PC-3 (cell line): ENCODE measurements at regions not wholly inside any gene's neighbourhood (a gene's known extent, or its start where the extent isn't known, plus 50 kb on each side); places are given as distances from the start of the nearest gene placed in this dataset.

Experiments
- ATAC-seq: fragments of 200-7000 bp; cut with Tn5 transposase; 2 replicates; pipeline ENCODE4 v1.9.1; 2020; ENCODE audit warnings: mild to moderate bottlenecking, moderate library complexity
- BruUV-seq: library from RNA; stranded (reverse); fragments of 400-500 nt; replicated peaks from 2 replicates; lab custom pipeline; 2021; lab: Mats Ljungman, UMichigan
- CTCF ChIA-PET: fragments of 300-600 bp; sonication (Branson Sonifier 250); formaldehyde crosslinking; loops from one replicate; lab custom pipeline; 2022; ENCODE audit warnings: antibody characterized with exemption; lab: Charles Lee
- POLR2A ChIA-PET: fragments of 300-600 bp; sonication (Branson Sonifier 250); formaldehyde crosslinking; loops from one replicate; lab custom pipeline; 2022; ENCODE audit warnings: antibody characterized with exemption; ENCODE audit not compliant: unreplicated experiment; lab: Charles Lee
- DNase-seq: peaks from one replicate; pipeline ENCODE4 v3.0.0-alpha.2; 2015
- H2AFZ ChIP-seq: fragments of 300-600 bp; sonication (generic); 2 replicates; pipeline ENCODE4 v1.6.0; 2016; ENCODE audit warnings: antibody characterized with exemption, low read length
- H3F3A ChIP-seq: fragments of 300-600 bp; sonication (generic); one replicate; pipeline ENCODE4 v1.6.0; 2017; ENCODE audit warnings: antibody characterized with exemption, low read length, control low read depth, mild to moderate bottlenecking; ENCODE audit not compliant: unreplicated experiment
- H3K27ac ChIP-seq: fragments of 300-600 bp; sonication (generic); 2 replicates; pipeline ENCODE4 v1.5.1; 2016; ENCODE audit warnings: mild to moderate bottlenecking, low read length
- H3K27me3 ChIP-seq: fragments of 300-600 bp; sonication (generic); 2 replicates; pipeline ENCODE4 v1.6.1; 2016; ENCODE audit warnings: low read length, mixed read lengths
- H3K36me3 ChIP-seq: fragments of 300-600 bp; sonication (generic); 2 replicates; pipeline ENCODE4 v1.6.1; 2016; ENCODE audit warnings: low read depth, mixed run types, low read length, mixed read lengths
- H3K4me1 ChIP-seq: fragments of 300-600 bp; sonication (generic); 2 replicates; pipeline ENCODE4 v1.5.1; 2016; ENCODE audit warnings: low read length; ENCODE audit not compliant: insufficient read depth
- H3K4me2 ChIP-seq: fragments of 300-600 bp; sonication (generic); 2 replicates; pipeline ENCODE4 v1.6.0; 2016; ENCODE audit warnings: low read length
- H3K4me3 ChIP-seq: fragments of 300-600 bp; sonication (generic); 2 replicates; pipeline ENCODE4 v1.5.1; 2016; ENCODE audit warnings: mild to moderate bottlenecking, low read length, mixed read lengths
- H3K79me2 ChIP-seq: fragments of 300-600 bp; sonication (generic); 2 replicates; pipeline ENCODE4 v1.6.1; 2017; ENCODE audit warnings: low read length, mixed read lengths
- H3K9ac ChIP-seq: fragments of 300-600 bp; sonication (generic); 2 replicates; pipeline ENCODE4 v1.6.0; 2016; ENCODE audit warnings: mild to moderate bottlenecking, low read length
- H3K9me2 ChIP-seq: fragments of 300-600 bp; sonication (generic); replicated peaks from 2 replicates; pipeline ENCODE4 v1.6.1; 2016; ENCODE audit warnings: mixed run types, low read length, mixed read lengths
- H3K9me3 ChIP-seq: fragments of 300-600 bp; sonication (generic); 2 replicates; pipeline ENCODE4 v1.6.1; 2016; ENCODE audit warnings: low read length, mixed read lengths
- H4K20me1 ChIP-seq: fragments of 300-600 bp; sonication (generic); 2 replicates; pipeline ENCODE4 v1.6.1; 2016; ENCODE audit warnings: low read length, mixed read lengths
- CTCF ChIP-seq: fragments of 300-600 bp; sonication (generic); conservative IDR thresholded peaks from 2 replicates; pipeline ENCODE4 v1.5.1; 2017; ENCODE audit warnings: antibody characterized with exemption, low read depth, mild to moderate bottlenecking, low read length
- EZH2 ChIP-seq: fragments of 300-600 bp; sonication (generic); IDR thresholded peaks from one replicate; pipeline ENCODE4 v1.6.1; 2017; ENCODE audit warnings: antibody characterized with exemption, mild to moderate bottlenecking, low read length; ENCODE audit not compliant: unreplicated experiment
- EZH2phosphoT487 ChIP-seq: fragments of 300-600 bp; sonication (generic); IDR thresholded peaks from 2 replicates; pipeline ENCODE4 v1.6.1; 2018; ENCODE audit warnings: mild to moderate bottlenecking, antibody characterized with exemption, low read length, borderline replicate concordance
- intact Hi-C: fragments of 100-400 bp; cut with micrococcal nuclease; formaldehyde crosslinking; loops from 2 replicates; pipeline ENCODE4 v1.9.0; 2023

GRCh38 chr2:204441316-204441715 lies 104.0 kb upstream of the PARD3B start:
- Histone ChIP-seq H3K4me2 (no peak overlapping the region), H3K27me3 (no peaks in the 10 kb centered on the region), H3K9me2 (no peaks in the 10 kb centered on the region), H3F3A (no peaks in the 10 kb centered on the region), H2AFZ (no peak overlapping the region), H3K79me2 (no peaks in the 10 kb centered on the region), H3K4me1 (no peaks in the 10 kb centered on the region), H3K36me3 (no peaks in the 10 kb centered on the region), H3K9me3 (no peaks in the 10 kb centered on the region), H3K27ac (no peak overlapping the region), H3K4me3 (no peak overlapping the region), H4K20me1 (no peaks in the 10 kb centered on the region), H3K9ac (no peak overlapping the region)
- TF ChIP-seq EZH2phosphoT487 (no peak), CTCF (no peak), EZH2 (no peak)
- intact Hi-C loops = no loop called here
- ATAC-seq = no peak
- POLR2A ChIA-PET = no interaction called here
- DNase-seq = no peak
- CTCF ChIA-PET = no interaction called here
- BruUV-seq = no TSS peak

GRCh38 chr2:204445149-204445548 lies 100.1 kb upstream of the PARD3B start:
- Histone ChIP-seq H3K4me2 (no peak overlapping the region), H3K79me2 (no peaks in the 10 kb centered on the region), H3K9ac (no peak overlapping the region), H3K4me1 (no peaks in the 10 kb centered on the region), H3K9me2 (no peaks in the 10 kb centered on the region), H3K9me3 (no peaks in the 10 kb centered on the region), H4K20me1 (no peaks in the 10 kb centered on the region), H3K4me3 (no peak overlapping the region), H2AFZ (no peak overlapping the region), H3F3A (no peaks in the 10 kb centered on the region), H3K36me3 (no peaks in the 10 kb centered on the region), H3K27me3 (no peaks in the 10 kb centered on the region), H3K27ac (no peak overlapping the region)
- no TSS peak for BruUV-seq
- ChIA-PET POLR2A (no interaction called here), CTCF (no interaction called here)
- intact Hi-C loops = no loop called here
- TF ChIP-seq EZH2phosphoT487 = no peak
- DNase-seq (no peak), ATAC-seq (no peak)

GRCh38 chr2:204447722-204448121 lies 97.6 kb upstream of the PARD3B start:
- CTCF ChIA-PET = no interaction called here
- intact Hi-C loops = no loop called here

More at GRCh38 chr2:204447722-204448121, 97.6 kb upstream of the PARD3B start:
- Histone ChIP-seq H3K4me1 (peaks cover 11% of the 10 kb centered on the region), H4K20me1 (no peaks in the 10 kb centered on the region), H3K4me2 (no peak overlapping the region), H3K79me2 (no peaks in the 10 kb centered on the region), H2AFZ (no peak overlapping the region), H3K27me3 (no peaks in the 10 kb centered on the region), H3K4me3 (no peak overlapping the region), H3K9ac (no peak overlapping the region), H3K9me2 (no peaks in the 10 kb centered on the region), H3F3A (peaks cover under 1% of the 10 kb centered on the region), H3K9me3 (no peaks in the 10 kb centered on the region), H3K27ac (no peak overlapping the region), H3K36me3 (no peaks in the 10 kb centered on the region)
- TF ChIP-seq EZH2phosphoT487 (no peak), EZH2 (no peak), CTCF (no peak)
- BruUV-seq = no TSS peak
- POLR2A ChIA-PET = no interaction called here
- ATAC-seq = no peak
- DNase-seq = no peak
